Pancreas (tissue), 10 donors: ENCODE measurements at regions not wholly inside any gene's neighbourhood (a gene's known extent, or its start where the extent isn't known, plus 50 kb on each side); places are given as distances from the start of the nearest gene placed in this dataset.
A peak's percentile ranks its signal among the peaks of the same experiment; 100 is the strongest.
"Not testable (repeated sequence)": the region's sequence is repeated elsewhere in the genome, so short reads cannot be mapped to it uniquely, and the experiment has no call there.

Source experiments
- ATAC-seq, 4 donors: fragments of 200-7000 bp; cut with Tn5 transposase; one replicate each; pipeline versions ENCODE4 v1.8.0 to v1.9.1; 2020; ENCODE audit warnings: mild to moderate bottlenecking in 4 of 4, moderate library complexity in 4 of 4
- DNase-seq, 6 donors: peaks; one replicate each; pipeline ENCODE4 v3.0.0-alpha.2; 2020
- FAIRE-seq: peaks from 2 replicates; lab custom pipeline; 2012; peaks lifted over from hg19 to GRCh38; lab: Jason Lieb, UNC
- H3K27ac ChIP-seq, 4 donors: fragments of 200-600 bp; sonication (generic); 1 replicate in 3 of 4; 2 replicates in 1 of 4; pipeline versions ENCODE4 v1.5.0 to v1.8.0; 2020
- H3K27me3 ChIP-seq, 4 donors: fragments of 200-600 bp; one replicate each; pipeline ENCODE4 v1.8.0; 2021
- H3K36me3 ChIP-seq, 3 donors: fragments of 200-600 bp; sonication (generic) in 1 of 3; one replicate each; pipeline versions ENCODE4 v1.5.0 to v1.8.0; 2020 to 2021
- H3K4me1 ChIP-seq, 3 donors: fragments of 200-600 bp; one replicate each; pipeline ENCODE4 v1.8.0; 2021
- H3K4me3 ChIP-seq, 4 donors: fragments of 200-600 bp; sonication (generic) in 2 of 4; one replicate each; pipeline versions ENCODE4 v1.5.0 to v1.8.0; 2020 to 2021
- H3K9me3 ChIP-seq, 4 donors: fragments of 200-600 bp; one replicate each; pipeline ENCODE4 v1.8.0; 2021
- WGBS, 2 donors: extraction: QIAGEN DNeasy Blood & Tissue Kit; methylation state at CpG; one replicate each; pipeline ENCODE4 v1.1.7; 2013; 5-methylcytosine and 5-hydroxymethylcytosine counted together
- intact Hi-C, 3 donors: fragments of 100-400 bp; cut with DNase I; formaldehyde crosslinking; loops; one replicate each; pipeline versions ENCODE4 v1.11.1 to v1.14.2; 2022
- TF ChIP-seq, protein P1 (sequence below), 4 donors: fragments of 200-600 bp; sonication (generic) in 3 of 4; IDR thresholded peaks; one replicate each; pipeline versions ENCODE4 v1.5.0 to v1.8.0; 2021; ENCODE audit warnings: antibody characterized with exemption in 4 of 4
- donor health status: healthy with polysubstance abuse.
- donor health status: DM: no; HTN: no; CAD: no; lungs with moderate emphysema.
- donor health status: DM: no; HTN: no; CAD: no.
- donor health status: control.
- donor health status: control.
- donor health status: Bipolar disorder and iron deficiency.
- donor health status: DM: yes; HTN: yes; CAD: no.
- donor health status: DM: no; HTN: no; CAD: no.
- donor health status: DM: no; HTN: no; CAD: no.
- donor health status: DM: yes; HTN: yes; CAD: no.

- Histone ChIP-seq H3K27ac (no peak overlapping the region), H3K27me3 (no peaks in the 10 kb centered on the region), H3K4me1 (peaks cover 4 to 10% (median 8%) of the 10 kb centered on the region in 3 donors), H3K9me3 (no peaks in the 10 kb centered on the region), H3K36me3 (no peaks in the 10 kb centered on the region), H3K4me3 (no peak overlapping the region)
- TF ChIP-seq, protein P1, sequence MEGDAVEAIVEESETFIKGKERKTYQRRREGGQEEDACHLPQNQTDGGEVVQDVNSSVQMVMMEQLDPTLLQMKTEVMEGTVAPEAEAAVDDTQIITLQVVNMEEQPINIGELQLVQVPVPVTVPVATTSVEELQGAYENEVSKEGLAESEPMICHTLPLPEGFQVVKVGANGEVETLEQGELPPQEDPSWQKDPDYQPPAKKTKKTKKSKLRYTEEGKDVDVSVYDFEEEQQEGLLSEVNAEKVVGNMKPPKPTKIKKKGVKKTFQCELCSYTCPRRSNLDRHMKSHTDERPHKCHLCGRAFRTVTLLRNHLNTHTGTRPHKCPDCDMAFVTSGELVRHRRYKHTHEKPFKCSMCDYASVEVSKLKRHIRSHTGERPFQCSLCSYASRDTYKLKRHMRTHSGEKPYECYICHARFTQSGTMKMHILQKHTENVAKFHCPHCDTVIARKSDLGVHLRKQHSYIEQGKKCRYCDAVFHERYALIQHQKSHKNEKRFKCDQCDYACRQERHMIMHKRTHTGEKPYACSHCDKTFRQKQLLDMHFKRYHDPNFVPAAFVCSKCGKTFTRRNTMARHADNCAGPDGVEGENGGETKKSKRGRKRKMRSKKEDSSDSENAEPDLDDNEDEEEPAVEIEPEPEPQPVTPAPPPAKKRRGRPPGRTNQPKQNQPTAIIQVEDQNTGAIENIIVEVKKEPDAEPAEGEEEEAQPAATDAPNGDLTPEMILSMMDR (IDR thresholded peaks at IDR 0.05) = no peak
- WGBS, 2 donors = 78 to 82% methylated on average over 11 of the region's 11 CpGs
- DNase-seq (no peak), FAIRE-seq (no peak), ATAC-seq (no peak)
- intact Hi-C loops = no loop called here
These were observed 135.4 kb downstream of the CXCL12 start for GRCh38 chr10:44249490-44249889.

DNA sequence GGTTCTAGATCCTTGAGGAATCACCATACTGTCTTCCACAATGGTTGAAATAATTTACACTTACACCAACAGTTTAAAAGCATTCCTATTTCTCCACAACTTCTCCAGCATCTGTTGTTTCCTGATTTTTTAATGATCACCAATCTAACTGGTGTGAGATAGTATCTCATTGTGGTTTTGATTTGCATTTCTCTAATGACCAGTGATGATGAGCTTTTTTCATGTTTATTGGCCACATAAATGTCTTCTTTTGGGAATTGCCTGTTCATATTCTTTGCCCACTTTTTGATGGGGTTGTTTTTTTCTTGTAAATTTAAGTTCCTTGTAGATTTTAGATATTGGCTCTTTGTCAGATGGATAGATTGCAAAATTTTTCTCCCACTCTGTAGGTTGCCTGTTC is 138.2 kb downstream of the CXCL12 start:
- FAIRE-seq, intact Hi-C loops, ATAC-seq: not testable (repeated sequence)

DNA sequence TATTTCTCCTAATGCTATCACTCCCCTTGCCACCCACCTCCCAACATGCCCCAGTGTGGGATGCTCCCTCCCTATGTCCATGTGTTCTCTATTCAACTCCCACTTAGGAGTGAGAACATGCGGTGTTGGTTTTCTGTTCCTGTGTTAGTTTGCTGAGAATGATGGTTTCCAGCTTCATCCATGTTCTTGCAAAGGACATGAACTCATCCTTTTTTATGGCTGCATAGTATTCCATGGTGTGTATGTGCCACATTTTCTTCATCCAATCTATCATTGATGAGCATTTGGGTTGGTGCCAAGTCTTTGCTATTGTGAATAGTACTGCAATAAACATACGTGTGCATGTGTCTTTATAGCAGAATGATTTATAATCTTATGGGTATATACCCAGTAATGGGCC is 138.6 kb downstream of the CXCL12 start:
- not testable (repeated sequence) for FAIRE-seq, H3K9me3 ChIP-seq

More for the DNA sequence above, 138.2 kb downstream of the CXCL12 start:
- not testable (repeated sequence) for H3K4me3 ChIP-seq, H3K4me1 ChIP-seq, H3K27me3 ChIP-seq, H3K36me3 ChIP-seq, H3K27ac ChIP-seq, H3K9me3 ChIP-seq, DNase-seq

GRCh38 chr10:44245601-44245938 is 139.3 kb downstream of the CXCL12 start:
- peak in 1 of 4 donors; percentile 47 for ATAC-seq
- no peaks in the 10 kb centered on the region for H3K9me3 ChIP-seq
- no peaks in the 10 kb centered on the region for H3K36me3 ChIP-seq
- 20 to 49% methylated on average over 1 of the region's 1 CpG for WGBS, 2 donors
- peaks cover 0 to 8% (median 5%) of the 10 kb centered on the region in 3 donors for H3K4me1 ChIP-seq
- FAIRE-seq = no peak
- intact Hi-C loops = no loop called here
- TF ChIP-seq, protein P1 (IDR thresholded peaks at IDR 0.05) = no peak
- H3K27me3 ChIP-seq = no peaks in the 10 kb centered on the region
- peak overlapping the region in 1 of 4 donors; percentile 14 for H3K27ac ChIP-seq
- no peak overlapping the region for H3K4me3 ChIP-seq
- DNase-seq = no peak

More for the DNA sequence above, 138.6 kb downstream of the CXCL12 start:
- H3K4me3 ChIP-seq, H3K4me1 ChIP-seq, intact Hi-C loops, H3K27ac ChIP-seq, DNase-seq, H3K27me3 ChIP-seq, H3K36me3 ChIP-seq, ATAC-seq: not testable (repeated sequence)
- 95 to 97% methylated on average over 2 of the region's 2 CpGs for WGBS, 2 donors

GRCh38 chr10:44244745-44245600 is 139.9 kb downstream of the CXCL12 start:
- Histone ChIP-seq H3K9me3 (no peaks in the 10 kb centered on the region), H3K36me3 (no peaks in the 10 kb centered on the region), H3K4me1 (peaks cover 0 to 8% (median 5%) of the 10 kb centered on the region in 3 donors), H3K27me3 (no peaks in the 10 kb centered on the region), H3K27ac (peak overlapping the region in 1 of 4 donors; percentile 14), H3K4me3 (no peak overlapping the region)
- DNase-seq (no peak), ATAC-seq (peak; percentile 36 to 89 (median 82)), FAIRE-seq (no peak)
- intact Hi-C loops = no loop called here
- 63 to 71% methylated on average over 9 of the region's 9 CpGs for whole genome bisulfite sequencing, 2 donors
- TF ChIP-seq, protein P1 (IDR thresholded peaks at IDR 0.05) = no peak
